Suprapubic skin (tissue), 4 donors: ENCODE measurements at regions not wholly inside any gene's neighbourhood (a gene's known extent, or its start where the extent isn't known, plus 50 kb on each side); places are given as distances from the start of the nearest gene placed in this dataset.

ENCODE experiments used
- EP300 ChIP-seq: sonication (generic); formaldehyde crosslinking; IDR thresholded peaks from one replicate; pipeline ENCODE4 v1.6.1; 2017; ENCODE audit warnings: antibody characterized with exemption
- POLR2A ChIP-seq, 2 donors: fragments of 450-650 bp; IDR thresholded peaks; one replicate each; pipeline ENCODE4 v1.6.1; 2017; ENCODE audit warnings: antibody characterized with exemption in 2 of 2, mild to moderate bottlenecking in 2 of 2, moderate library complexity in 2 of 2
- POLR2AphosphoS5 ChIP-seq, 3 donors: sonication (generic); formaldehyde crosslinking; IDR thresholded peaks; one replicate each; pipeline ENCODE4 v1.6.1; 2017; ENCODE audit warnings: antibody characterized with exemption in 3 of 3
- TF ChIP-seq, protein P1 (sequence below), 2 donors: fragments of 200-600 bp in 1 of 2; fragments of 450-650 bp in 1 of 2; sonication (generic) in 1 of 2; IDR thresholded peaks; one replicate each; pipeline ENCODE4 v1.5.1; 2016 to 2019; ENCODE audit warnings: antibody characterized with exemption in 2 of 2, mild to moderate bottlenecking in 1 of 2, moderate library complexity in 1 of 2

DNA sequence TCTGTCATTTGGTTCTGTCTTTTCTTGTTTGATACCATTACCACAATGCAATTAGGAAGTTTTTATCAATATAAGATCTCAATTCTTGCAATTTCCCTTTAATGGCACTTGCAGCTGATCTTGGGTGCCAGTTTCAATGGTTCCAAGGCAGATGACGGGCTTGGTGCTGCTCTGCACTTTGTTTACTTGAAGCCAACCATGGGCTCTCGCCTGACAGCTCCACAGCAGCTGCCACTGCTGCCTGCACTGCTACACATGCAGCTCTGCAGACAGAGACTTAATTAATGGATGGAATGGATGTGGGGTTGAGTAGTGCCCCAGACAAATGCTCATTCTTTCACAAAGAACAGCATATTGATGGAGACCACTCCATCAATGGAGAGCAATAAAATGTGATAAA, 1024.3 kb upstream of the EPHA7 start:
- TF ChIP-seq, protein P1, sequence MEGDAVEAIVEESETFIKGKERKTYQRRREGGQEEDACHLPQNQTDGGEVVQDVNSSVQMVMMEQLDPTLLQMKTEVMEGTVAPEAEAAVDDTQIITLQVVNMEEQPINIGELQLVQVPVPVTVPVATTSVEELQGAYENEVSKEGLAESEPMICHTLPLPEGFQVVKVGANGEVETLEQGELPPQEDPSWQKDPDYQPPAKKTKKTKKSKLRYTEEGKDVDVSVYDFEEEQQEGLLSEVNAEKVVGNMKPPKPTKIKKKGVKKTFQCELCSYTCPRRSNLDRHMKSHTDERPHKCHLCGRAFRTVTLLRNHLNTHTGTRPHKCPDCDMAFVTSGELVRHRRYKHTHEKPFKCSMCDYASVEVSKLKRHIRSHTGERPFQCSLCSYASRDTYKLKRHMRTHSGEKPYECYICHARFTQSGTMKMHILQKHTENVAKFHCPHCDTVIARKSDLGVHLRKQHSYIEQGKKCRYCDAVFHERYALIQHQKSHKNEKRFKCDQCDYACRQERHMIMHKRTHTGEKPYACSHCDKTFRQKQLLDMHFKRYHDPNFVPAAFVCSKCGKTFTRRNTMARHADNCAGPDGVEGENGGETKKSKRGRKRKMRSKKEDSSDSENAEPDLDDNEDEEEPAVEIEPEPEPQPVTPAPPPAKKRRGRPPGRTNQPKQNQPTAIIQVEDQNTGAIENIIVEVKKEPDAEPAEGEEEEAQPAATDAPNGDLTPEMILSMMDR (IDR thresholded peaks at IDR 0.05): no peak
- TF ChIP-seq EP300 (no peak), POLR2A (IDR thresholded peaks at IDR 0.05) (no peak), POLR2AphosphoS5 (IDR thresholded peaks at IDR 0.05) (no peak)
